Keratinocyte (primary cell): ENCODE measurements at regions not wholly inside any gene's neighbourhood (a gene's known extent, or its start where the extent isn't known, plus 50 kb on each side); places are given as distances from the start of the nearest gene placed in this dataset.

Source experiments
- DNase-seq: peaks from one replicate; pipeline ENCODE4 v3.0.0-alpha.2; 2011; ENCODE audit warnings: low read depth, missing footprints, low spot score
- FAIRE-seq: peaks from 2 replicates; lab custom pipeline; 2011; peaks lifted over from hg19 to GRCh38; lab: Jason Lieb, UNC
- H2AFZ ChIP-seq: 2 replicates; pipeline ENCODE4 v1.6.0; 2012; ENCODE audit warnings: low read length, control low read depth, inconsistent platforms; ENCODE audit not compliant: control insufficient read depth
- H3K27ac ChIP-seq: 2 replicates; pipeline ENCODE4 v1.5.1; 2011; ENCODE audit warnings: low read length; ENCODE audit not compliant: control insufficient read depth, insufficient read depth
- H3K27me3 ChIP-seq: 3 replicates; pipeline ENCODE4 v1.6.0; 2011; ENCODE audit warnings: low read length; ENCODE audit not compliant: control insufficient read depth, insufficient read depth; ENCODE audit errors: extremely low read depth
- H3K36me3 ChIP-seq, 2 experiments: 2 replicates in 1 of 2; 3 replicates in 1 of 2; pipeline ENCODE4 v1.5.1; 2011; ENCODE audit warnings: low read length in 2 of 2, mild to moderate bottlenecking in 1 of 2; ENCODE audit not compliant: control insufficient read depth in 2 of 2, insufficient read depth in 2 of 2; ENCODE audit errors: extremely low read depth in 1 of 2
- H3K4me1 ChIP-seq: 3 replicates; pipeline ENCODE4 v1.5.1; 2011; ENCODE audit warnings: low read length; ENCODE audit not compliant: control insufficient read depth, insufficient read depth; ENCODE audit errors: extremely low read depth
- H3K4me2 ChIP-seq: 3 replicates; pipeline ENCODE4 v1.6.0; 2011; ENCODE audit warnings: low read depth, low read length; ENCODE audit not compliant: control insufficient read depth, insufficient read depth; ENCODE audit errors: extremely low read depth
- H3K4me3 ChIP-seq, 3 experiments: fragments of 200-600 bp in 1 of 3; sonication (generic) in 1 of 3; 2 replicates in 2 of 3; 3 replicates in 1 of 3; pipeline ENCODE4 v1.5.1; 2011 to 2016; ENCODE audit warnings: low read length in 3 of 3, mild to moderate bottlenecking in 3 of 3, control low read depth in 2 of 3, inconsistent platforms in 1 of 3, low read depth in 1 of 3, mixed read lengths in 1 of 3, mixed run types in 1 of 3, moderate library complexity in 1 of 3; ENCODE audit not compliant: control insufficient read depth in 2 of 3, insufficient read depth in 2 of 3; ENCODE audit errors: extremely low read depth in 1 of 3
- H3K79me2 ChIP-seq: 2 replicates; pipeline ENCODE4 v1.6.0; 2012; ENCODE audit warnings: low read length; ENCODE audit not compliant: control insufficient read depth, insufficient read depth
- H3K9ac ChIP-seq: 3 replicates; pipeline ENCODE4 v1.6.0; 2011; ENCODE audit warnings: low read length; ENCODE audit not compliant: control insufficient read depth, insufficient read depth; ENCODE audit errors: extremely low read depth
- H3K9me1 ChIP-seq: 3 replicates; pipeline ENCODE4 v1.6.0; 2011; ENCODE audit warnings: low read length; ENCODE audit not compliant: control insufficient read depth, insufficient read depth; ENCODE audit errors: extremely low read depth
- H3K9me3 ChIP-seq: 2 replicates; pipeline ENCODE4 v1.5.1; 2012; ENCODE audit warnings: low read depth, low read length; ENCODE audit not compliant: control insufficient read depth
- H4K20me1 ChIP-seq: 3 replicates; pipeline ENCODE4 v1.6.0; 2011; ENCODE audit warnings: low read length; ENCODE audit not compliant: control insufficient read depth, insufficient read depth; ENCODE audit errors: extremely low read depth
- CTCF ChIP-seq, 3 experiments: IDR thresholded peaks in 1 of 3; conservative IDR thresholded peaks in 1 of 3; optimal IDR thresholded peaks in 1 of 3; 2 replicates in 2 of 3; 3 replicates in 1 of 3; pipeline versions ENCODE3 to v1.5.1; 2011; ENCODE audit warnings: low read length in 3 of 3, mild to moderate bottlenecking in 3 of 3, moderate library complexity in 2 of 3, control low read depth in 1 of 3, inconsistent platforms in 1 of 3; ENCODE audit not compliant: insufficient read depth in 2 of 3; ENCODE audit errors: extremely low read depth in 1 of 3
- EZH2 ChIP-seq: IDR thresholded peaks from one replicate; pipeline ENCODE4 v1.6.1; 2012; ENCODE audit warnings: inconsistent platforms, mild to moderate bottlenecking, low read length, moderate library complexity
- dilution Hi-C: fragments of 300-500 bp; cut with MboI; formaldehyde crosslinking; loops from one replicate; pipeline ENCODE4 v1.7.0; 2020; ENCODE audit warnings: low sequenced_read_pairs; ENCODE audit not compliant: extremely low pct_ligation_motif_present

- dilution Hi-C loops, result no loop called here
- peak; percentile 64 for FAIRE-seq
These were observed 552.3 kb upstream of the JARID2 start for GRCh38 chr6:14693301-14694192.

GRCh38 chr6:14694308-14694707, 551.6 kb upstream of the JARID2 start:
- TF ChIP-seq CTCF (optimal IDR thresholded peaks at IDR 0.05 in 1 of 3, IDR thresholded peaks at IDR 0.05 in 1 of 3, conservative IDR thresholded peaks at IDR 0.05 in 1 of 3; ENCODE audit: extremely low read depth in 1 of 3, insufficient read depth in 2 of 3, low read length in 3 of 3), result no peak
- TF ChIP-seq EZH2, result no peak
- Histone ChIP-seq H3K36me3 (no peaks in the 10 kb centered on the region), H2AFZ (no peak overlapping the region)

More at GRCh38 chr6:14693301-14694192, 552.3 kb upstream of the JARID2 start:
- peak overlapping the region; percentile 83 for H2AFZ ChIP-seq
- no peaks in the 10 kb centered on the region for H3K27me3 ChIP-seq
- H3K9me1 ChIP-seq, result no peaks in the 10 kb centered on the region
- H3K79me2 ChIP-seq, result no peaks in the 10 kb centered on the region
- no peak overlapping the region for H3K4me3 ChIP-seq
- DNase-seq, result no peak
- H3K27ac ChIP-seq, result no peak overlapping the region
- TF ChIP-seq CTCF (optimal IDR thresholded peaks at IDR 0.05 in 1 of 3, IDR thresholded peaks at IDR 0.05 in 1 of 3, conservative IDR thresholded peaks at IDR 0.05 in 1 of 3; ENCODE audit: extremely low read depth in 1 of 3, insufficient read depth in 2 of 3, low read length in 3 of 3), result no peak
- no peak for TF ChIP-seq EZH2
- no peaks in the 10 kb centered on the region for H3K36me3 ChIP-seq
- no peaks in the 10 kb centered on the region for H3K9me3 ChIP-seq
- no peak overlapping the region for H3K9ac ChIP-seq
- peak overlapping the region; percentile 28 for H3K4me2 ChIP-seq
- H3K4me1 ChIP-seq, result peaks cover 4% of the 10 kb centered on the region
- H4K20me1 ChIP-seq, result no peaks in the 10 kb centered on the region

More at GRCh38 chr6:14694308-14694707, 551.6 kb upstream of the JARID2 start:
- H3K4me2 ChIP-seq, result no peak overlapping the region
- H3K4me1 ChIP-seq, result peaks cover 4% of the 10 kb centered on the region
- H3K9me3 ChIP-seq, result no peaks in the 10 kb centered on the region
- no peak overlapping the region for H3K9ac ChIP-seq
- H3K27me3 ChIP-seq, result no peaks in the 10 kb centered on the region
- H3K9me1 ChIP-seq, result no peaks in the 10 kb centered on the region
- H3K27ac ChIP-seq, result no peak overlapping the region
- no peak for DNase-seq
- no peaks in the 10 kb centered on the region for H3K79me2 ChIP-seq
- FAIRE-seq, result no peak
- H4K20me1 ChIP-seq, result no peaks in the 10 kb centered on the region
- dilution Hi-C loops, result no loop called here
- H3K4me3 ChIP-seq, result no peak overlapping the region
